Body of pancreas (tissue), 4 donors: ENCODE measurements at regions not wholly inside any gene's neighbourhood (a gene's known extent, or its start where the extent isn't known, plus 50 kb on each side); places are given as distances from the start of the nearest gene placed in this dataset.

Experiments used
- ATAC-seq: fragments of 150-250 bp; one replicate; pipeline ENCODE4 v1.9.1; 2016
- DNase-seq, 4 donors: peaks; one replicate each; pipeline ENCODE4 v3.0.0-alpha.2; 2019
- H3K27ac ChIP-seq, 4 donors: fragments of 200-600 bp; sonication (generic); 1 replicate in 3 of 4; 2 replicates in 1 of 4; pipeline versions ENCODE4 v1.5.1 to v1.6.1; 2016 to 2019; ENCODE audit warnings: mild to moderate bottlenecking in 1 of 4, mixed read lengths in 1 of 4, moderate library complexity in 1 of 4
- H3K27me3 ChIP-seq, 2 donors: fragments of 200-600 bp; sonication (generic); one replicate each; pipeline ENCODE4 v1.6.0; 2016; ENCODE audit warnings: mild to moderate bottlenecking in 1 of 2
- H3K36me3 ChIP-seq, 2 donors: fragments of 200-600 bp; sonication (generic); replicated peaks in 1 of 2; 2 replicates each; pipeline ENCODE4 v1.5.1; 2016; ENCODE audit warnings: low read depth in 2 of 2; ENCODE audit not compliant: insufficient read depth in 1 of 2
- H3K4me1 ChIP-seq: fragments of 200-600 bp; sonication (generic); one replicate; pipeline ENCODE4 v1.6.0; 2016
- H3K4me3 ChIP-seq, 2 donors: fragments of 200-600 bp; sonication (generic); 1 replicate in 1 of 2; 2 replicates in 1 of 2; pipeline ENCODE4 v1.5.1; 2016 to 2019
- H3K9me3 ChIP-seq, 3 donors: fragments of 200-600 bp; sonication (generic); 1 replicate in 2 of 3; 2 replicates in 1 of 3; pipeline ENCODE4 v1.5.1; 2016
- CTCF ChIP-seq, 7 experiments: fragments of 450-650 bp in 4 of 7; fragments of 200-600 bp in 3 of 7; sonication (generic) in 3 of 7; IDR thresholded peaks; one replicate each; pipeline ENCODE4 v1.5.1; 2016 to 2019; ENCODE audit warnings: antibody characterized with exemption in 7 of 7
- POLR2A ChIP-seq, 3 donors: fragments of 450-650 bp; IDR thresholded peaks; one replicate each; pipeline ENCODE4 v1.6.1; 2016; ENCODE audit warnings: antibody characterized with exemption in 3 of 3, mild to moderate bottlenecking in 2 of 3
- WGBS, 2 donors: methylation state at CpG; one replicate each; pipeline ENCODE4 v1.1.5; 2017; 5-methylcytosine and 5-hydroxymethylcytosine counted together
- intact Hi-C: fragments of 100-400 bp; cut with DNase I; formaldehyde crosslinking; loops from one replicate; pipeline ENCODE4 v1.15.1; 2023

- ATAC-seq (no peak), DNase-seq (no peak)
- Histone ChIP-seq H3K27me3 (no peaks in the 10 kb centered on the region), H3K9me3 (no peaks in the 10 kb centered on the region), H3K36me3 (no peaks in the 10 kb centered on the region), H3K4me1 (no peaks in the 10 kb centered on the region), H3K4me3 (no peak overlapping the region), H3K27ac (no peak overlapping the region)
- intact Hi-C loops = no loop called here
- TF ChIP-seq CTCF (IDR thresholded peaks at IDR 0.05) (no peak), POLR2A (IDR thresholded peaks at IDR 0.05) (no peak)
- WGBS, 2 donors = 76 to 87% methylated on average over 4 of the region's 4 CpGs
Observed at GRCh38 chr2:146950911-146951310, 893.9 kb upstream of the ACVR2A start.

- Histone ChIP-seq H3K4me1 (no peaks in the 10 kb centered on the region), H3K27ac (no peak overlapping the region), H3K4me3 (no peak overlapping the region), H3K36me3 (no peaks in the 10 kb centered on the region), H3K9me3 (no peaks in the 10 kb centered on the region), H3K27me3 (no peaks in the 10 kb centered on the region)
- 64 to 81% methylated on average over 3 of the region's 3 CpGs for WGBS, 2 donors
- TF ChIP-seq CTCF (IDR thresholded peaks at IDR 0.05) (no peak), POLR2A (IDR thresholded peaks at IDR 0.05) (no peak)
- intact Hi-C loops = no loop called here
- DNase-seq (no peak), ATAC-seq (no peak)
Observed at GRCh38 chr2:146950361-146950760, 894.5 kb upstream of the ACVR2A start.

- intact Hi-C loops = no loop called here
- 74 to 87% methylated on average over 2 of the region's 2 CpGs for WGBS, 2 donors
Observed at GRCh38 chr2:146949400-146949799, 895.4 kb upstream of the ACVR2A start.

GRCh38 chr2:146944601-146945000, 900.2 kb upstream of the ACVR2A start:
- TF ChIP-seq CTCF (IDR thresholded peaks at IDR 0.05) (no peak), POLR2A (IDR thresholded peaks at IDR 0.05) (no peak)
- H3K9me3 ChIP-seq = no peaks in the 10 kb centered on the region
- DNase-seq = no peak
- intact Hi-C loops = no loop called here
- H3K27ac ChIP-seq = no peak overlapping the region
- H3K36me3 ChIP-seq = no peaks in the 10 kb centered on the region
- 19 to 28% methylated on average over 4 of the region's 4 CpGs for WGBS, 2 donors
- H3K27me3 ChIP-seq = no peaks in the 10 kb centered on the region
- H3K4me1 ChIP-seq = no peaks in the 10 kb centered on the region
- H3K4me3 ChIP-seq = no peak overlapping the region
- no peak for ATAC-seq

More at GRCh38 chr2:146949400-146949799, 895.4 kb upstream of the ACVR2A start:
- H3K4me3 ChIP-seq = no peak overlapping the region
- no peaks in the 10 kb centered on the region for H3K36me3 ChIP-seq
- TF ChIP-seq CTCF (IDR thresholded peaks at IDR 0.05) (no peak), POLR2A (IDR thresholded peaks at IDR 0.05) (no peak)
- no peak overlapping the region for H3K27ac ChIP-seq
- ATAC-seq = no peak
- no peaks in the 10 kb centered on the region for H3K4me1 ChIP-seq
- no peak for DNase-seq
- no peaks in the 10 kb centered on the region for H3K9me3 ChIP-seq
- no peaks in the 10 kb centered on the region for H3K27me3 ChIP-seq

GRCh38 chr2:146939991-146940685, 904.7 kb upstream of the ACVR2A start:
- no peaks in the 10 kb centered on the region for H3K27me3 ChIP-seq
- H3K9me3 ChIP-seq = no peaks in the 10 kb centered on the region
- ATAC-seq = no peak
- TF ChIP-seq CTCF (IDR thresholded peaks at IDR 0.05) (no peak), POLR2A (IDR thresholded peaks at IDR 0.05) (no peak)
- no peak for DNase-seq
- H3K36me3 ChIP-seq = no peaks in the 10 kb centered on the region
- WGBS, 2 donors = 13 to 21% methylated on average over 5 of the region's 5 CpGs
- H3K27ac ChIP-seq = no peak overlapping the region
- intact Hi-C loops = no loop called here
- no peaks in the 10 kb centered on the region for H3K4me1 ChIP-seq
- H3K4me3 ChIP-seq = no peak overlapping the region
